BJ (cell line): ENCODE measurements at regions not wholly inside any gene's neighbourhood (a gene's known extent, or its start where the extent isn't known, plus 50 kb on each side); places are given as distances from the start of the nearest gene placed in this dataset.
"Not testable (repeated sequence)": the region's sequence is repeated elsewhere in the genome, so short reads cannot be mapped to it uniquely, and the experiment has no call there.

Source experiments
- CTCF ChIA-PET: fragments of 350-600 bp; formaldehyde crosslinking; extraction: SDS; loops from one replicate; lab custom pipeline; 2021; ENCODE audit warnings: antibody characterized with exemption, inconsistent platforms; lab: Yijun Ruan, JAX
- POLR2A ChIA-PET: fragments of 300-600 bp; sonication (Branson Sonifier 250); formaldehyde crosslinking; extraction: SDS; loops from one replicate; lab custom pipeline; 2021; ENCODE audit warnings: antibody characterized with exemption; lab: Charles Lee
- DNase-seq: peaks from one replicate; pipeline ENCODE4 v3.0.0-alpha.2; 2011; ENCODE audit warnings: low read depth
- H3K27me3 ChIP-seq: 2 replicates; pipeline ENCODE4 v1.6.0; 2011; ENCODE audit warnings: low read length; ENCODE audit not compliant: control insufficient read depth, insufficient read depth
- H3K36me3 ChIP-seq: 2 replicates; pipeline ENCODE4 v1.5.1; 2011; ENCODE audit warnings: low read length; ENCODE audit not compliant: control insufficient read depth, insufficient read depth
- H3K4me3 ChIP-seq: 2 replicates; pipeline ENCODE4 v1.5.1; 2011; ENCODE audit warnings: low read depth, mild to moderate bottlenecking, control low read depth, low read length
- CTCF ChIP-seq: IDR thresholded peaks from 2 replicates; pipeline ENCODE4 v1.5.1; 2011; ENCODE audit warnings: low read depth, mild to moderate bottlenecking, control low read depth, inconsistent platforms, low read length, moderate library complexity; ENCODE audit not compliant: insufficient read depth

DNA sequence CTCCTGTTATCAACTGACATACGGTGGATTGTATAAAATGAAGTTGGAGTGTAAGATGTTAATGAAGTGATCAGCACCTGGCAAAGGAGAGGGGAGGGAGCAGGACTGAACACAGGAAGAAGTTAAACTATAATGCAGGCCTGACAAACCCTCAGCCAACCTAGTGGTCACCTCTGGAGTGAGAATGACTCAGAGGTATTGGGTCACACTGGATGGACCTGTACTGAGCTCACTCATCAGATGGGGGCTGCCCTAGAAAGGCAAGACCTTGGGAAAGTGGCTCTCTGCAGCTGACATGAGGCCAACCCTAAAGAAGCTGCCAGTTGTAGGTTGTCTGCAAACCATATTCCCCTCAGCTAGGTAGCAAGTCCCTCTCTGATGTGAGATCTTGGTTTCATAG is 193.3 kb upstream of the HTR1E start:
- no peak for DNase-seq
- Histone ChIP-seq H3K27me3 (no peaks in the 10 kb centered on the region), H3K36me3 (no peaks in the 10 kb centered on the region), H3K4me3 (no peak overlapping the region)
- TF ChIP-seq CTCF: no peak
- CTCF ChIA-PET: no interaction called here
- POLR2A ChIA-PET: no interaction called here

GRCh38 chr6:86738078-86738477 is 199.2 kb upstream of the HTR1E start:
- CTCF ChIA-PET: no interaction called here
- Histone ChIP-seq H3K27me3 (no peaks in the 10 kb centered on the region), H3K4me3 (no peak overlapping the region), H3K36me3 (no peaks in the 10 kb centered on the region)
- no peak for DNase-seq
- POLR2A ChIA-PET: no interaction called here
- no peak for TF ChIP-seq CTCF

- POLR2A ChIA-PET, H3K36me3 ChIP-seq, DNase-seq: not testable (repeated sequence)
These were observed 205.7 kb upstream of the HTR1E start for GRCh38 chr6:86731631-86732030.

GRCh38 chr6:86730772-86731171 is 206.6 kb upstream of the HTR1E start:
- H3K4me3 ChIP-seq: not testable (repeated sequence)

More at GRCh38 chr6:86731631-86732030, 205.7 kb upstream of the HTR1E start:
- H3K27me3 ChIP-seq, CTCF ChIA-PET, H3K4me3 ChIP-seq: not testable (repeated sequence)

GRCh38 chr6:86730216-86730615 is 207.1 kb upstream of the HTR1E start:
- no peak for TF ChIP-seq CTCF
- H3K4me3 ChIP-seq: no peak overlapping the region
- no peak for DNase-seq
- CTCF ChIA-PET: no interaction called here
- H3K27me3 ChIP-seq: no peaks in the 10 kb centered on the region
- no peaks in the 10 kb centered on the region for H3K36me3 ChIP-seq
- POLR2A ChIA-PET: no interaction called here

More at GRCh38 chr6:86730772-86731171, 206.6 kb upstream of the HTR1E start:
- CTCF ChIA-PET, POLR2A ChIA-PET, H3K36me3 ChIP-seq, H3K27me3 ChIP-seq, DNase-seq: not testable (repeated sequence)

GRCh38 chr6:86728976-86729375 is 208.4 kb upstream of the HTR1E start:
- DNase-seq: no peak
- ChIA-PET CTCF (no interaction called here), POLR2A (no interaction called here)
- TF ChIP-seq CTCF: no peak
- Histone ChIP-seq H3K27me3 (no peaks in the 10 kb centered on the region), H3K36me3 (no peaks in the 10 kb centered on the region), H3K4me3 (no peak overlapping the region)
